Middle frontal gyrus (tissue), 1 donor: ENCODE measurements at regions not wholly inside any gene's neighbourhood (a gene's known extent, or its start where the extent isn't known, plus 50 kb on each side); places are given as distances from the start of the nearest gene placed in this dataset.

Source experiments
- DNase-seq: peaks from one replicate; pipeline ENCODE4 v3.0.0-alpha.2; 2015; ENCODE audit warnings: low spot score; ENCODE audit errors: extremely low spot score

- DNase-seq: no peak
Observed at GRCh38 chr20:50258790-50259483, 68.3 kb downstream of the CEBPB start.

GRCh38 chr20:50259705-50260478, 69.3 kb downstream of the CEBPB start:
- DNase-seq: no peak

- no peak for DNase-seq
Observed at GRCh38 chr20:50260479-50261221, 70.0 kb downstream of the CEBPB start.

- DNase-seq: no peak
Observed at GRCh38 chr20:50261471-50262212, 71.0 kb downstream of the CEBPB start.

- no peak for DNase-seq
Observed at GRCh38 chr20:50263831-50264230, 73.2 kb downstream of the CEBPB start.

- no peak for DNase-seq
Observed at GRCh38 chr20:50264534-50265145, 74.0 kb downstream of the CEBPB start.

- no peak for DNase-seq
Observed at GRCh38 chr20:50265245-50265946, 74.8 kb downstream of the CEBPB start.

GRCh38 chr20:50266293-50267040, 75.8 kb downstream of the CEBPB start:
- no peak for DNase-seq

- no peak for DNase-seq
Observed at GRCh38 chr20:50267041-50267865, 76.6 kb downstream of the CEBPB start.

- DNase-seq: no peak
Observed at GRCh38 chr20:50267866-50268219, 77.2 kb downstream of the CEBPB start.

GRCh38 chr20:50269091-50270033, 78.7 kb downstream of the CEBPB start:
- no peak for DNase-seq

- no peak for DNase-seq
Observed at GRCh38 chr20:50270034-50270395, 79.4 kb downstream of the CEBPB start.

- DNase-seq: no peak
Observed at GRCh38 chr20:50270569-50270968, 79.9 kb downstream of the CEBPB start.

GRCh38 chr20:50271176-50271575, 80.5 kb downstream of the CEBPB start:
- no peak for DNase-seq

- no peak for DNase-seq
Observed at GRCh38 chr20:50271612-50272011, 81.0 kb downstream of the CEBPB start.

GRCh38 chr20:50272030-50272723, 81.5 kb downstream of the CEBPB start:
- no peak for DNase-seq

GRCh38 chr20:50272724-50273446, 82.3 kb downstream of the CEBPB start:
- DNase-seq: no peak
